ENCODE measurements at regions not wholly inside any gene's neighbourhood (a gene's known extent, or its start where the extent isn't known, plus 50 kb on each side); places are given as distances from the start of the nearest gene placed in this dataset.
"Not testable (repeated sequence)": the region's sequence is repeated elsewhere in the genome, so short reads cannot be mapped to it uniquely, and the experiment has no call there.

GRCh38 chr1:209198961-209199750 lies 384.4 kb upstream of the CAMK1G start:
- in situ Hi-C loops (cut with HindIII; ENCODE audit: low pct_unique_long_range_greater_than_20kb, low sequenced_read_pairs) (no loop called here), intact Hi-C loops (cut with micrococcal nuclease; ENCODE audit: unreplicated experiment) (no loop called here)
- DNase-seq (ENCODE audit: low read depth, low spot score), result no peak
- no TSS peak for BruUV-seq (replicated peaks)
- Histone ChIP-seq H3K27ac (ENCODE audit: low read length) (no peak overlapping the region), H3K9me3 (ENCODE audit: control insufficient read depth, insufficient read depth, low read depth, low read length) (peaks cover 15% of the 10 kb centered on the region; the same call in 1 of the 2 replicates), H3K36me3 (ENCODE audit: control insufficient read depth, insufficient read depth, low read length) (no peaks in the 10 kb centered on the region), H3K4me1 (ENCODE audit: control insufficient read depth, insufficient read depth, low read length) (no peaks in the 10 kb centered on the region), H3K4me3 (ENCODE audit: low read depth in 2 of 2, low read length in 2 of 2) (no peak overlapping the region), H3K27me3 (ENCODE audit: control insufficient read depth, insufficient read depth, low read length) (no peaks in the 10 kb centered on the region)
- ATAC-seq, result no peak
- TF ChIP-seq, protein P1, sequence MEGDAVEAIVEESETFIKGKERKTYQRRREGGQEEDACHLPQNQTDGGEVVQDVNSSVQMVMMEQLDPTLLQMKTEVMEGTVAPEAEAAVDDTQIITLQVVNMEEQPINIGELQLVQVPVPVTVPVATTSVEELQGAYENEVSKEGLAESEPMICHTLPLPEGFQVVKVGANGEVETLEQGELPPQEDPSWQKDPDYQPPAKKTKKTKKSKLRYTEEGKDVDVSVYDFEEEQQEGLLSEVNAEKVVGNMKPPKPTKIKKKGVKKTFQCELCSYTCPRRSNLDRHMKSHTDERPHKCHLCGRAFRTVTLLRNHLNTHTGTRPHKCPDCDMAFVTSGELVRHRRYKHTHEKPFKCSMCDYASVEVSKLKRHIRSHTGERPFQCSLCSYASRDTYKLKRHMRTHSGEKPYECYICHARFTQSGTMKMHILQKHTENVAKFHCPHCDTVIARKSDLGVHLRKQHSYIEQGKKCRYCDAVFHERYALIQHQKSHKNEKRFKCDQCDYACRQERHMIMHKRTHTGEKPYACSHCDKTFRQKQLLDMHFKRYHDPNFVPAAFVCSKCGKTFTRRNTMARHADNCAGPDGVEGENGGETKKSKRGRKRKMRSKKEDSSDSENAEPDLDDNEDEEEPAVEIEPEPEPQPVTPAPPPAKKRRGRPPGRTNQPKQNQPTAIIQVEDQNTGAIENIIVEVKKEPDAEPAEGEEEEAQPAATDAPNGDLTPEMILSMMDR (IDR thresholded peaks at IDR 0.05), result no peak
- no peak for TF ChIP-seq REST (IDR thresholded peaks at IDR 0.05; ENCODE audit: insufficient read depth in 1 of 2, low read depth in 2 of 2, low read length in 1 of 2)
- TF ChIP-seq SIN3A (IDR thresholded peaks at IDR 0.05; ENCODE audit: borderline replicate concordance, insufficient read depth, low read depth, low read length), result no peak
- no peak for TF ChIP-seq POLR2AphosphoS5 (IDR thresholded peaks at IDR 0.05; ENCODE audit: low read depth, low read length)
- TF ChIP-seq TCF7L2 (IDR thresholded peaks at IDR 0.05; ENCODE audit: low read depth, low read length), result no peak
- POLR2A ChIA-PET, result no interaction called here
- CTCF ChIA-PET, result no interaction called here

DNA sequence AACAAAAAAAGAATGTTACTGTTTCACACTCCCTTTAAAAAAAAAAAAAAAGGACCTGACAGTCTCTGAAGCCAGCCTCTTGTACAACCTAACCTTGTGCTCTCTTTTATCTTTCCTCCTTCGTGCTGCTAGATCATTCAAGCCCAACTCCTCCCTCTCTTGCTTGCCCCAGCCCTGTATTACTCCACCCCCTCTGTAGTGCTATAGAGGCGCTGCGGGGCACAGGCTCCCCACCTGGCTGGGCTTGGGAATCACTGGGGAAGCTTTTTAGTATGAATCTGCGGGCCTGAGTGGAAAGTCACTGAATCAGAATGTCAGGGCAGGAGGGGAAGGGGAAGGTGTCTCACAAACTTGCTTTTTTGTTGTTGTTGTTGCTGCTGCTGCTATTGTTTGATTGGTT lies 383.7 kb upstream of the CAMK1G start:
- Histone ChIP-seq H3K4me1 (ENCODE audit: control insufficient read depth, insufficient read depth, low read length) (no peaks in the 10 kb centered on the region), H3K27ac (ENCODE audit: low read length) (no peak overlapping the region), H3K36me3 (ENCODE audit: control insufficient read depth, insufficient read depth, low read length) (no peaks in the 10 kb centered on the region), H3K4me3 (ENCODE audit: low read depth in 2 of 2, low read length in 2 of 2) (no peak overlapping the region), H3K27me3 (ENCODE audit: control insufficient read depth, insufficient read depth, low read length) (no peaks in the 10 kb centered on the region; the same call in 1 of the 2 replicates), H3K9me3 (ENCODE audit: control insufficient read depth, insufficient read depth, low read depth, low read length) (peaks cover 15% of the 10 kb centered on the region; the same call in 1 of the 2 replicates)
- TF ChIP-seq REST (IDR thresholded peaks at IDR 0.05; ENCODE audit: insufficient read depth in 1 of 2, low read depth in 2 of 2, low read length in 1 of 2) (no peak), POLR2AphosphoS5 (IDR thresholded peaks at IDR 0.05; ENCODE audit: low read depth, low read length) (no peak), TCF7L2 (IDR thresholded peaks at IDR 0.05; ENCODE audit: low read depth, low read length) (no peak), SIN3A (IDR thresholded peaks at IDR 0.05; ENCODE audit: borderline replicate concordance, insufficient read depth, low read depth, low read length) (no peak)
- TF ChIP-seq, protein P1 (IDR thresholded peaks at IDR 0.05), result no peak
- in situ Hi-C loops (cut with HindIII; ENCODE audit: low pct_unique_long_range_greater_than_20kb, low sequenced_read_pairs) (no loop called here), intact Hi-C loops (cut with micrococcal nuclease; ENCODE audit: unreplicated experiment) (loop anchor here (5.0 to 10.0 kb wide), 2 partner anchors 47 to 365 kb away; no protein-coding TSS in a partner anchor)
- DNase-seq (ENCODE audit: low read depth, low spot score), result no peak
- CTCF ChIA-PET, result no interaction called here
- BruUV-seq (replicated peaks), result no TSS peak
- POLR2A ChIA-PET, result no interaction called here
- ATAC-seq, result no peak

DNA sequence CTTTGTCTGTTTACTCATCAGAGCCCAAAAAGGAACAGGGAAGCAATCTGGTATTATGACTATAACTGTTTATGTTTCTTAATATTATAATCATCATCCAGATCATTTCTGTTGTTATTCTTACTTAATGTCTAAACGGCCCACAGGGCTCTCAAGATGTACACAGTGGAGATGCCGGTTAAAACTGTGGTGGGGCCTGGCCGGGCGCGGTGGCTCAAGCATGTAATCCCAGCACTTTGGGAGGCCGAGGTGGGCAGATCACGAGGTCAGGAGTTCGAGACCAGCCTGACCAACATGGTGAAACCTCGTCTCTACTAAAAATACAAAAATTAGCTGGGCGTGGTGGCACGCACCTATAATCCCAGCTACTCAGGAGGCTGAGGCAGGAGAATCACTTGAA lies 381.2 kb upstream of the CAMK1G start:
- H3K4me1 ChIP-seq (ENCODE audit: control insufficient read depth, insufficient read depth, low read length); DNase-seq (ENCODE audit: low read depth, low spot score); H3K27ac ChIP-seq (ENCODE audit: low read length); H3K9me3 ChIP-seq (ENCODE audit: control insufficient read depth, insufficient read depth, low read depth, low read length); H3K4me3 ChIP-seq (ENCODE audit: low read depth in 2 of 2, low read length in 2 of 2); H3K36me3 ChIP-seq (ENCODE audit: control insufficient read depth, insufficient read depth, low read length); ATAC-seq; H3K27me3 ChIP-seq (ENCODE audit: control insufficient read depth, insufficient read depth, low read length); in situ Hi-C loops (cut with HindIII; ENCODE audit: low pct_unique_long_range_greater_than_20kb, low sequenced_read_pairs); CTCF ChIA-PET; POLR2A ChIA-PET; BruUV-seq (replicated peaks): not testable (repeated sequence)
- intact Hi-C loops (cut with micrococcal nuclease; ENCODE audit: unreplicated experiment), result loop anchor here (5.0 to 10.0 kb wide), 2 partner anchors 45 to 362 kb away; no protein-coding TSS in a partner anchor
